ENCODE measurements at regions not wholly inside any gene's neighbourhood (a gene's known extent, or its start where the extent isn't known, plus 50 kb on each side); places are given as distances from the start of the nearest gene placed in this dataset.

DNA sequence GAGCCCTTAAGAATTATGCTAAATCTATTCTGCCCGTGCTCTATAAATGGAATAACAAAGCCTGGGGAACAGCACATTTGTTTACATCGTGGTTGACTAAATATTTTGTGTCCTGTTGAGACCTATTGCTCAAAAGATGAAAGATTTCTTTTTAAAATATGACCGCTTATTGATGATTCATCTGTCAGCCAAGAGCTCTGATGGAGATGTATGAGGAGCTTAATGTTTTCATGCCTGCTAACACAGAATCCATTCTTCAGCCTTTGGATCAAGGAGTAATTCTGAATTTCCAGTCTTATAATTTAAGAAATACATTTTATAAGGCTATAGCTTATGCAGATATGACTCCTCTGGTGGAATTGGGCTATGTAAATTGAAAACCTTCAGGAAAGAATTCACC, 271.3 kb upstream of the FAT4 start:
- intact Hi-C loops (cut with DNase I): no loop called here
- Histone ChIP-seq H3K4me3 (no peak overlapping the region), H3K36me3 (no peaks in the 10 kb centered on the region), H3K4me1 (no peaks in the 10 kb centered on the region), H3K9me3 (no peaks in the 10 kb centered on the region), H3K27ac (no peak overlapping the region), H3K27me3 (no peaks in the 10 kb centered on the region)
- DNase-seq (ENCODE audit: low spot score in 2 of 2): no peak
- TF ChIP-seq, protein P1, sequence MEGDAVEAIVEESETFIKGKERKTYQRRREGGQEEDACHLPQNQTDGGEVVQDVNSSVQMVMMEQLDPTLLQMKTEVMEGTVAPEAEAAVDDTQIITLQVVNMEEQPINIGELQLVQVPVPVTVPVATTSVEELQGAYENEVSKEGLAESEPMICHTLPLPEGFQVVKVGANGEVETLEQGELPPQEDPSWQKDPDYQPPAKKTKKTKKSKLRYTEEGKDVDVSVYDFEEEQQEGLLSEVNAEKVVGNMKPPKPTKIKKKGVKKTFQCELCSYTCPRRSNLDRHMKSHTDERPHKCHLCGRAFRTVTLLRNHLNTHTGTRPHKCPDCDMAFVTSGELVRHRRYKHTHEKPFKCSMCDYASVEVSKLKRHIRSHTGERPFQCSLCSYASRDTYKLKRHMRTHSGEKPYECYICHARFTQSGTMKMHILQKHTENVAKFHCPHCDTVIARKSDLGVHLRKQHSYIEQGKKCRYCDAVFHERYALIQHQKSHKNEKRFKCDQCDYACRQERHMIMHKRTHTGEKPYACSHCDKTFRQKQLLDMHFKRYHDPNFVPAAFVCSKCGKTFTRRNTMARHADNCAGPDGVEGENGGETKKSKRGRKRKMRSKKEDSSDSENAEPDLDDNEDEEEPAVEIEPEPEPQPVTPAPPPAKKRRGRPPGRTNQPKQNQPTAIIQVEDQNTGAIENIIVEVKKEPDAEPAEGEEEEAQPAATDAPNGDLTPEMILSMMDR (IDR thresholded peaks at IDR 0.05): no peak

DNA sequence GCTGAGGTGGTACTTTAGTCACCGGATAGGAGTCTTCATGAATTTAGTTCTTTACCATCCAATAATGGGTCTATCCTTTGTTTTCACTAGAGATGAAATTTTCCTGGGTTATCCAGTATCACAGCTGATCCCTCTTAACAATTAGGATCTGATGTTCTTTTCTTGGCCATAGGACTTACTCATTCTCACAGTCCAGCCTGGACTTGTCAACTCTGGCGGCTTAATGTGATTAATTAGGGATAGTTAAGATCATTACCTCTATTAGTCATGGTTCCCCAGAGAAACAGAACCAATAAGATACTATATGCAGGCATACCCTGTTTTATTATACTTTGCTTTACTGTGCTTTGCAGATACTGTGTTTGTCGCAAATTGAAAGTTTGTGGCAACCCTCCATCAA, 272.7 kb upstream of the FAT4 start:
- Histone ChIP-seq H3K4me1 (no peaks in the 10 kb centered on the region), H3K4me3 (no peak overlapping the region), H3K27ac (no peak overlapping the region), H3K36me3 (no peaks in the 10 kb centered on the region), H3K9me3 (no peaks in the 10 kb centered on the region), H3K27me3 (no peaks in the 10 kb centered on the region)
- TF ChIP-seq, protein P1 (IDR thresholded peaks at IDR 0.05): no peak
- DNase-seq (ENCODE audit: low spot score in 2 of 2): no peak
- intact Hi-C loops (cut with DNase I): no loop called here

DNA sequence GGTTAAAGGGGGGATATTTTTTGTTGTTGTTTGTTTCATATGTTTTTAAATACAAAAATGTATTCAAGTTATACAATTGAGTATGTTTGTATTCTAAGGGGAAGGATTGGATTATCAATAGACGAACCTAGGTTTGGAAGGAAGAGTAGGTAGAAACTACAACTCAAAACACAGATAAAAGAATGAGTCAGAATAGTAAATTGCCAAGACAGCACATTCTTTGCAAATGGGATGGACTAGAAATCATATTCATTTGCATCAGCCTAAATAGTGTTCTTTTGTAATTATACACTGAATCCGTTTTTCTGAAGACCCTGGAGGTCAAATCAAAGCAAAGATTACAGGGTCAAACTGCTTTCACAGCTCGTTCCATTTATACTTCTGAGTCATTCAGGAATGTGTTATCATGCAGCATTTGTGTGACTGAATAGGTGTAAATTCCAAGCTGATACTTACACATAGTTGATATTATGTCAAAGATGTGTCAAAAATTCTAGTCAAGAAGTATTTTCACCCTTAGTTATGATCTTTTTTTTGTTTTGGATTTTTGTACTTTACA, 273.3 kb upstream of the FAT4 start:
- DNase-seq (ENCODE audit: low spot score in 2 of 2): no peak
- intact Hi-C loops (cut with DNase I): no loop called here
- H3K27me3 ChIP-seq: no peaks in the 10 kb centered on the region
- TF ChIP-seq, protein P1 (IDR thresholded peaks at IDR 0.05): no peak
- no peaks in the 10 kb centered on the region for H3K4me1 ChIP-seq
- no peaks in the 10 kb centered on the region for H3K36me3 ChIP-seq
- H3K4me3 ChIP-seq: no peak overlapping the region
- H3K9me3 ChIP-seq: no peaks in the 10 kb centered on the region
- no peak overlapping the region for H3K27ac ChIP-seq

DNA sequence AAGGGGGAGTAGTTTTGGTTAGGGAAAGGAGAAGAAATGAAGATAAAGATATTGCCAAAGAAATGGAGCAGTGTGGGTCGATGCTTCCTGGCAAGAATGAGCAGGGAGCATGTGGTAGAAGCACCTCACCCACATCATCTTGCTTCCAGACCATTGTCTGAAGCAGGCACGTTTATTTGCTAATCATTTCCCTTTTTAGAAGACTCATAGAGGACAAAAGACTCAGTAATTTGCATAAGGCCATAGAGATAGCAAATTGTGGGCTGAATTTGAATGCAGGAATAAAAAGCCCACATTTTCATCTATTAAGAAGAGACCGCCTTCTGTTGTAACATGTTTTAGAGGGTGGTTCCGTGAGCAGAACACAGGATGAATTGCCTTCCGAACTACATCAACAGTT, 275.2 kb upstream of the FAT4 start:
- intact Hi-C loops (cut with DNase I): no loop called here
- DNase-seq (ENCODE audit: low spot score in 2 of 2): no peak

DNA sequence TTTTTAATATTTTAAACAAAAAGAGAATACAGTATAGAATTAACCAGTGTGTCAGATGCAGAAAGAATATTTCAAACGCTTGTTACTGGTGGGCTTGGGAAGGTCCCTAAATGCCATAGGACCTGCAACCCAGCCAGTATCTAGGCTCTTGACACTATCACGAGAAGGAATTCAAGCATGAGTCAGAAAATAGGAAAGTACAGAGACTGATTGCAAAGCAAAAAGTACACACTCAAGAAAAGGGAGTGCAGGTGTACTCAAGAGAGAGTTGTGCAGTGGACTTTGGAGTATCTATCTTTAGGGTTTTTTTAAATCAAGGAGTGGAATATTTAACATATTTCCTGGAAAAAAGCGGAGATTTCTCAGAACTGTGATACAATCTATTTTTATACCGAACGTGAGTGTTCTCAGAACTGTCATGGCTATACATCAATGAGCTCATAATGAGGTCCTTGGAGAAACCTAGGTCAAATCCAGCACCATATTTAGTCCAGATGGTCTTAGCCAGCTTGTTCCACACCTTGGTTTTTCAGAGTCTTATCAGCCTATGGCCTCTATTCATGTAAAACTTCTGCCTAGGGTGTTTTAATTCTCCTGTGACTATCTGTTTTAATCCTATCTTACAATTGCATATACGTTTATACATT, 291.8 kb upstream of the FAT4 start:
- TF ChIP-seq, protein P1 (IDR thresholded peaks at IDR 0.05): no peak
- H3K9me3 ChIP-seq: no peaks in the 10 kb centered on the region
- intact Hi-C loops (cut with DNase I): no loop called here
- H3K36me3 ChIP-seq: no peaks in the 10 kb centered on the region
- DNase-seq (ENCODE audit: low spot score in 2 of 2): no peak
- H3K4me1 ChIP-seq: no peaks in the 10 kb centered on the region
- no peaks in the 10 kb centered on the region for H3K27me3 ChIP-seq
- no peak overlapping the region for H3K4me3 ChIP-seq
- no peak overlapping the region for H3K27ac ChIP-seq

More for the DNA sequence above, 275.2 kb upstream of the FAT4 start:
- TF ChIP-seq, protein P1 (IDR thresholded peaks at IDR 0.05): no peak
- H3K27ac ChIP-seq: no peak overlapping the region
- no peaks in the 10 kb centered on the region for H3K36me3 ChIP-seq
- H3K4me3 ChIP-seq: no peak overlapping the region
- H3K27me3 ChIP-seq: no peaks in the 10 kb centered on the region
- H3K9me3 ChIP-seq: no peaks in the 10 kb centered on the region
- H3K4me1 ChIP-seq: no peaks in the 10 kb centered on the region
